Glutamatergic neuron (in vitro differentiated cells): ENCODE measurements at regions not wholly inside any gene's neighbourhood (a gene's known extent, or its start where the extent isn't known, plus 50 kb on each side); places are given as distances from the start of the nearest gene placed in this dataset.

Source experiments
- DNase-seq: peaks from one replicate; pipeline ENCODE4 v3.0.0; 2022
- H3K27ac Mint-ChIP-seq: one replicate; pipeline ENCODE4 v1.8.0; 2020; ENCODE audit warnings: mild to moderate bottlenecking, mixed read lengths, inconsistent platforms; ENCODE audit not compliant: unreplicated experiment
- H3K27me3 Mint-ChIP-seq: one replicate; pipeline ENCODE4 v1.8.0; 2020; ENCODE audit warnings: mild to moderate bottlenecking, moderate library complexity, mixed read lengths, inconsistent platforms; ENCODE audit not compliant: unreplicated experiment
- H3K36me3 Mint-ChIP-seq: one replicate; pipeline ENCODE4 v1.8.0; 2020; ENCODE audit warnings: mild to moderate bottlenecking, mixed read lengths, inconsistent platforms; ENCODE audit not compliant: unreplicated experiment
- H3K4me1 Mint-ChIP-seq: one replicate; pipeline ENCODE4 v1.8.0; 2020; ENCODE audit warnings: mild to moderate bottlenecking, low read depth, mixed read lengths, inconsistent platforms; ENCODE audit not compliant: unreplicated experiment
- H3K4me3 Mint-ChIP-seq: one replicate; pipeline ENCODE4 v1.8.0; 2020; ENCODE audit warnings: mild to moderate bottlenecking, mixed read lengths, inconsistent platforms; ENCODE audit not compliant: unreplicated experiment
- H3K9me3 Mint-ChIP-seq: one replicate; pipeline ENCODE4 v1.8.0; 2020; ENCODE audit warnings: mild to moderate bottlenecking, moderate library complexity, mixed read lengths, inconsistent platforms; ENCODE audit not compliant: unreplicated experiment
- CTCF ChIP-seq: fragments of 200-600 bp; sonication (generic); IDR thresholded peaks from one replicate; pipeline ENCODE4 v1.5.0; 2021; ENCODE audit not compliant: partially characterized antibody, unreplicated experiment

DNA sequence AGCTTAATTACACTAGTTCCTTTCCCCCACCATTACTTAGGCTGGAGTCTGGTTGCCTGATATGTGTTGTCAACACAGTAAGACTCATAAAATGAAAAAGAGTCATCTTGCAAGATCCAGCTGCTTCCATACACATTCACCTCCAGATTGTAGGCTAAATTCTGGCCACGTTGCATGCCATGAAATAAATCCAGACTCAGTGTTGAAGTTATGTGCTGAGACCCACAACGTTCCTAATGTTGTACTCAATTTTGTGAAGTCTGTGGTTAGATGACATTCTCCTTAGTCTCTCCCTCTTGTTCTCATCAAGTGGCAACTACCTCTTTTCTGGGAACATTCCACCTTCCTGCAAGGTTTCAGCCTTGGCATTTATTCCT, 212.3 kb downstream of the LMBRD1 start:
- Mint-ChIP-seq H3K27ac (peak overlapping the region; percentile 69), H3K9me3 (no peaks in the 10 kb centered on the region), H3K36me3 (no peaks in the 10 kb centered on the region), H3K4me3 (peak overlapping the region; percentile 61), H3K27me3 (no peaks in the 10 kb centered on the region), H3K4me1 (peaks cover 26% of the 10 kb centered on the region)
- TF ChIP-seq CTCF = no peak
- DNase-seq = no peak

GRCh38 chr6:69581581-69581980, 215.2 kb downstream of the LMBRD1 start:
- Mint-ChIP-seq H3K4me3 (no peak overlapping the region), H3K27ac (no peak overlapping the region), H3K27me3 (peaks cover 3% of the 10 kb centered on the region), H3K36me3 (no peaks in the 10 kb centered on the region), H3K4me1 (peaks cover 37% of the 10 kb centered on the region), H3K9me3 (no peaks in the 10 kb centered on the region)
- no peak for TF ChIP-seq CTCF
- DNase-seq = no peak

GRCh38 chr6:69580706-69581105, 216.1 kb downstream of the LMBRD1 start:
- Mint-ChIP-seq H3K36me3 (no peaks in the 10 kb centered on the region), H3K27ac (no peak overlapping the region), H3K4me1 (peaks cover 33% of the 10 kb centered on the region), H3K9me3 (no peaks in the 10 kb centered on the region), H3K27me3 (peaks cover 3% of the 10 kb centered on the region), H3K4me3 (no peak overlapping the region)
- no peak for DNase-seq
- no peak for TF ChIP-seq CTCF

GRCh38 chr6:69578361-69578890, 218.4 kb downstream of the LMBRD1 start:
- H3K27me3 Mint-ChIP-seq = peaks cover 3% of the 10 kb centered on the region
- H3K36me3 Mint-ChIP-seq = no peaks in the 10 kb centered on the region
- H3K4me3 Mint-ChIP-seq = no peak overlapping the region
- TF ChIP-seq CTCF = no peak
- H3K27ac Mint-ChIP-seq = peak overlapping the region; percentile 63
- no peak for DNase-seq
- peaks cover 16% of the 10 kb centered on the region for H3K4me1 Mint-ChIP-seq
- no peaks in the 10 kb centered on the region for H3K9me3 Mint-ChIP-seq

DNA sequence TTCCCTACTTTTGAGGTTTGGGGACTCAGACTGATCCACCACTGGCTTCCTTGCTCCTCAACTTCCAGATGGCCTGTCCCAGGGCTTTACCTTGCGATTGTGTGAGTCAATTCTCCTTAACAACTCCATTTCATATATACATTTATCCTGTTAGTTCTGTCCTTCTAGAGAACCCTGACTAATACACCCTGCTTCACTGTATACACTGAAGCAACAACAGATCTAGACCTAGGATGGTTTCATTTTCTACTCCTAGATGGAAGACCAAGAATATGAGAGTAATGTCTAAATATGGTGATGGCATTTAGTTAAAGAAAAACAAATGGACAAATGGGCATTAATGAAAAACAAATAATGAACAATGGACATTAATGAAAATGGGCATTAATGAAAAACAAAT, 225.6 kb downstream of the LMBRD1 start:
- TF ChIP-seq CTCF = no peak
- peaks cover 2% of the 10 kb centered on the region for H3K9me3 Mint-ChIP-seq
- H3K4me3 Mint-ChIP-seq = no peak overlapping the region
- H3K27me3 Mint-ChIP-seq = no peaks in the 10 kb centered on the region
- H3K36me3 Mint-ChIP-seq = no peaks in the 10 kb centered on the region
- H3K4me1 Mint-ChIP-seq = no peaks in the 10 kb centered on the region
- H3K27ac Mint-ChIP-seq = no peak overlapping the region
- no peak for DNase-seq
